Upper lobe of left lung (tissue), 6 donors: ENCODE measurements at regions not wholly inside any gene's neighbourhood (a gene's known extent, or its start where the extent isn't known, plus 50 kb on each side); places are given as distances from the start of the nearest gene placed in this dataset.
A peak's percentile ranks its signal among the peaks of the same experiment; 100 is the strongest.

Experiments
- ATAC-seq, 2 donors: fragments of 200-7000 bp; cut with Tn5 transposase; one replicate each; pipeline ENCODE4 v1.9.1; 2022; ENCODE audit warnings: mild to moderate bottlenecking in 2 of 2, moderate library complexity in 2 of 2; ENCODE audit not compliant: low FRiP score in 2 of 2
- DNase-seq, 2 donors: peaks; one replicate each; pipeline ENCODE4 v3.0.0-alpha.2; 2019 to 2020
- H3K27ac ChIP-seq, 4 donors: fragments of 200-600 bp; sonication (generic); one replicate each; pipeline ENCODE4 v1.5.1; 2016 to 2019
- H3K27me3 ChIP-seq, 4 donors: fragments of 200-600 bp; sonication (generic); one replicate each; pipeline ENCODE4 v1.5.1; 2017 to 2019
- H3K36me3 ChIP-seq, 4 donors: fragments of 200-600 bp; sonication (generic); one replicate each; pipeline ENCODE4 v1.5.1; 2016 to 2019
- H3K4me1 ChIP-seq, 4 donors: fragments of 200-600 bp; sonication (generic); one replicate each; pipeline ENCODE4 v1.5.1; 2018 to 2019
- H3K4me3 ChIP-seq, 4 donors: fragments of 200-600 bp; sonication (generic); one replicate each; pipeline ENCODE4 v1.5.1; 2017 to 2019; ENCODE audit warnings: mild to moderate bottlenecking in 2 of 4, moderate library complexity in 1 of 4
- H3K9me3 ChIP-seq, 4 donors: fragments of 200-600 bp; sonication (generic); one replicate each; pipeline ENCODE4 v1.5.1; 2018 to 2019
- EP300 ChIP-seq, 4 donors: sonication (generic); formaldehyde crosslinking; IDR thresholded peaks; one replicate each; pipeline ENCODE4 v1.5.1; 2017; ENCODE audit warnings: antibody characterized with exemption in 4 of 4, control low read depth in 2 of 4
- POLR2A ChIP-seq, 4 donors: fragments of 450-650 bp; IDR thresholded peaks; one replicate each; pipeline ENCODE4 v1.5.1; 2016 to 2017; ENCODE audit warnings: antibody characterized with exemption in 4 of 4, mild to moderate bottlenecking in 2 of 4
- POLR2AphosphoS5 ChIP-seq, 2 donors: sonication (generic); formaldehyde crosslinking; IDR thresholded peaks; one replicate each; pipeline ENCODE4 v1.5.1; 2017; ENCODE audit warnings: antibody characterized with exemption in 2 of 2
- WGBS, 2 donors: methylation state at CpG; one replicate each; pipeline ENCODE4 v1.1.5; 2017 to 2018; 5-methylcytosine and 5-hydroxymethylcytosine counted together
- TF ChIP-seq, protein P1 (sequence below), 6 experiments: fragments of 450-650 bp in 4 of 6; fragments of 200-600 bp in 2 of 6; sonication (generic) in 2 of 6; IDR thresholded peaks; one replicate each; pipeline ENCODE4 v1.5.1; 2016 to 2019; ENCODE audit warnings: antibody characterized with exemption in 6 of 6
- donor health status: DM: no; HTN: no; CAD: no; lungs with moderate emphysema.
- donor health status: DM: no; HTN: yes; CAD: no; lungs with severe emphysema.

- 45 to 72% methylated on average over 1 of the region's 1 CpG for WGBS, 2 donors
- DNase-seq (no peak), ATAC-seq (no peak)
- Histone ChIP-seq H3K4me1 (peaks cover 0 to 3% (median 0%) of the 10 kb centered on the region in 4 donors), H3K4me3 (no peak overlapping the region), H3K9me3 (no peaks in the 10 kb centered on the region), H3K27ac (no peak overlapping the region), H3K36me3 (no peaks in the 10 kb centered on the region), H3K27me3 (no peaks in the 10 kb centered on the region)
- TF ChIP-seq POLR2AphosphoS5 (IDR thresholded peaks at IDR 0.05) (no peak), POLR2A (IDR thresholded peaks at IDR 0.05) (no peak), EP300 (IDR thresholded peaks at IDR 0.05) (no peak)
- TF ChIP-seq, protein P1, sequence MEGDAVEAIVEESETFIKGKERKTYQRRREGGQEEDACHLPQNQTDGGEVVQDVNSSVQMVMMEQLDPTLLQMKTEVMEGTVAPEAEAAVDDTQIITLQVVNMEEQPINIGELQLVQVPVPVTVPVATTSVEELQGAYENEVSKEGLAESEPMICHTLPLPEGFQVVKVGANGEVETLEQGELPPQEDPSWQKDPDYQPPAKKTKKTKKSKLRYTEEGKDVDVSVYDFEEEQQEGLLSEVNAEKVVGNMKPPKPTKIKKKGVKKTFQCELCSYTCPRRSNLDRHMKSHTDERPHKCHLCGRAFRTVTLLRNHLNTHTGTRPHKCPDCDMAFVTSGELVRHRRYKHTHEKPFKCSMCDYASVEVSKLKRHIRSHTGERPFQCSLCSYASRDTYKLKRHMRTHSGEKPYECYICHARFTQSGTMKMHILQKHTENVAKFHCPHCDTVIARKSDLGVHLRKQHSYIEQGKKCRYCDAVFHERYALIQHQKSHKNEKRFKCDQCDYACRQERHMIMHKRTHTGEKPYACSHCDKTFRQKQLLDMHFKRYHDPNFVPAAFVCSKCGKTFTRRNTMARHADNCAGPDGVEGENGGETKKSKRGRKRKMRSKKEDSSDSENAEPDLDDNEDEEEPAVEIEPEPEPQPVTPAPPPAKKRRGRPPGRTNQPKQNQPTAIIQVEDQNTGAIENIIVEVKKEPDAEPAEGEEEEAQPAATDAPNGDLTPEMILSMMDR (IDR thresholded peaks at IDR 0.05), result no peak
These were observed 310.4 kb downstream of the HAO1 start for GRCh38 chr20:7629880-7630279.

- H3K4me1 ChIP-seq, result no peaks in the 10 kb centered on the region
- no peaks in the 10 kb centered on the region for H3K9me3 ChIP-seq
- H3K36me3 ChIP-seq, result no peaks in the 10 kb centered on the region
- TF ChIP-seq POLR2A (IDR thresholded peaks at IDR 0.05), result no peak
- TF ChIP-seq POLR2AphosphoS5 (IDR thresholded peaks at IDR 0.05), result no peak
- TF ChIP-seq EP300 (IDR thresholded peaks at IDR 0.05), result no peak
- TF ChIP-seq, protein P1 (IDR thresholded peaks at IDR 0.05), result no peak
- no peaks in the 10 kb centered on the region for H3K27me3 ChIP-seq
- no peak for DNase-seq
- H3K27ac ChIP-seq, result no peak overlapping the region
- no peak overlapping the region for H3K4me3 ChIP-seq
- ATAC-seq, result no peak
These were observed 303.1 kb downstream of the HAO1 start for GRCh38 chr20:7637184-7637583.

GRCh38 chr20:7650086-7650879, 290.0 kb downstream of the HAO1 start:
- no peak overlapping the region for H3K27ac ChIP-seq

GRCh38 chr20:7654231-7654630, 286.0 kb downstream of the HAO1 start:
- Histone ChIP-seq H3K36me3 (no peaks in the 10 kb centered on the region), H3K27me3 (no peaks in the 10 kb centered on the region), H3K4me1 (peaks cover 0 to 7% (median 0%) of the 10 kb centered on the region in 4 donors), H3K9me3 (no peaks in the 10 kb centered on the region), H3K4me3 (no peak overlapping the region), H3K27ac (no peak overlapping the region)
- DNase-seq (no peak), ATAC-seq (no peak)
- no peak for TF ChIP-seq POLR2A (IDR thresholded peaks at IDR 0.05)

More at GRCh38 chr20:7650086-7650879, 290.0 kb downstream of the HAO1 start:
- H3K27me3 ChIP-seq, result no peaks in the 10 kb centered on the region
- H3K36me3 ChIP-seq, result no peaks in the 10 kb centered on the region
- H3K9me3 ChIP-seq, result peaks cover 0 to 8% (median 0%) of the 10 kb centered on the region in 4 donors
- H3K4me3 ChIP-seq, result no peak overlapping the region
- 55 to 70% methylated on average over 6 of the region's 6 CpGs for WGBS, 2 donors
- peak in 1 of 2 donors; percentile 75 for ATAC-seq
- TF ChIP-seq POLR2AphosphoS5 (IDR thresholded peaks at IDR 0.05) (peak in 1 of 2 donors; percentile 43), EP300 (IDR thresholded peaks at IDR 0.05) (no peak), POLR2A (IDR thresholded peaks at IDR 0.05) (no peak)
- TF ChIP-seq, protein P1 (IDR thresholded peaks at IDR 0.05), result no peak
- no peak for DNase-seq
- H3K4me1 ChIP-seq, result peaks cover 0 to 7% (median 0%) of the 10 kb centered on the region in 4 donors

DNA sequence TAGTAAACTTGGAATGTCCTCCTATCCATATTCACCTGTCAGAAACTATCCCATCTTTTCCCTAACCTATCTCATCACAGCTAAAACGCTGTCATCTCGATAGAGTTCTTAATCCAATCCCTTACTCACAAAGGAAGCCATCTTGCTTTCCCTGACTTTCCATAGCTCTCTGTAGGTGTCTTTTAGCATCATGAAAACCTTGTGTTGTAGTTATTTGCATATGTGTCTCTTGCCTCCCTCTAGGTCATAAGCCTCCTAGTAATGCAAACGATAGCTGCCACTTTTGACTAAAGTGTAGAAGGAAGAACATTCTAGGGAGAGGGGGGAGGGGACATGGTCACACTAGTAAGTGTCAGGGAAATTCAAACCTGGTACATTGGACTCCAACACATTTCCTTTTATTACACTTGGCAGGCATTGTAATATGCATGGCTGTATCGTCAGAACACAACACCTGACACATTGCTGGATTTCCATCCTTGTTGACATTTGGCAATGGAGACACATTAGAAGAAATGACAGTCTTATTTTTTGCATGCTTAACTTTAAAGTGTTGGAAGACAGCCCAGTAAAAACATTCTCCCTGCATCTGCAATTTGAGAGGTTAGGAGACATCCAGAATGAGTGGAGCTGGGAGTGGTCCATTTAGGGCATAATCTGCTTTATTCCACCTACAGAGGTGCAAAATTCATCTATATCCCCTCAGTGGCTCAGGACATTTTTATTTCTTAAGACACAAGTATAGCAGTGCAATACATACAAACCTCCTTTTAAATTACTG, 283.4 kb downstream of the HAO1 start:
- Histone ChIP-seq H3K36me3 (no peaks in the 10 kb centered on the region), H3K27ac (no peak overlapping the region), H3K9me3 (no peaks in the 10 kb centered on the region), H3K27me3 (no peaks in the 10 kb centered on the region), H3K4me1 (no peaks in the 10 kb centered on the region), H3K4me3 (no peak overlapping the region)
- TF ChIP-seq POLR2AphosphoS5 (IDR thresholded peaks at IDR 0.05), result no peak
- TF ChIP-seq POLR2A (IDR thresholded peaks at IDR 0.05), result no peak
- WGBS, 2 donors, result 78 to 87% methylated on average over 4 of the region's 4 CpGs
- ATAC-seq (no peak), DNase-seq (no peak)
